ENCODE measurements at regions not wholly inside any gene's neighbourhood (a gene's known extent, or its start where the extent isn't known, plus 50 kb on each side); places are given as distances from the start of the nearest gene placed in this dataset.

- Mint-ChIP-seq H3K4me3 (no peak overlapping the region), H3K27ac (no peak overlapping the region), H3K4me1 (no peaks in the 10 kb centered on the region), H3K9me3 (ENCODE audit: insufficient read depth) (no peaks in the 10 kb centered on the region), H3K27me3 (peaks cover 6% of the 10 kb centered on the region)
- Histone ChIP-seq H3K79me2 (ENCODE audit: control insufficient read depth, insufficient read depth, low read length) (no peaks in the 10 kb centered on the region), H3K36me3 (replicated peaks in 1 of 2; ENCODE audit: control extremely low read depth in 1 of 2, control insufficient read depth in 1 of 2, extremely low read depth in 1 of 2, insufficient read depth in 2 of 2, low read length in 1 of 2) (no peaks in the 10 kb centered on the region), H3K27me3 (replicated peaks in 1 of 4; ENCODE audit: control extremely low read depth in 1 of 4, control insufficient read depth in 3 of 4, insufficient read depth in 4 of 4, low read length in 3 of 4) (no peaks in the 10 kb centered on the region), H3K27ac (ENCODE audit: low read length in 2 of 2) (no peak overlapping the region), H3K9me3 (ENCODE audit: control extremely low read depth in 1 of 3, control insufficient read depth in 2 of 3, insufficient read depth in 1 of 3, low read length in 2 of 3) (no peaks in the 10 kb centered on the region), H3K9ac (ENCODE audit: low read length) (no peak overlapping the region), H3K4me3 (ENCODE audit: control extremely low read depth in 1 of 5, extremely low read depth in 1 of 5, insufficient read depth in 1 of 5, low read depth in 2 of 5, low read length in 4 of 5) (no peak overlapping the region), H2AFZ (ENCODE audit: insufficient read depth, low read depth, low read length, poor library complexity, severe bottlenecking) (no peak overlapping the region), H3K4me1 (ENCODE audit: control insufficient read depth in 2 of 2, insufficient read depth in 2 of 2, low read length in 2 of 2) (no peaks in the 10 kb centered on the region), H4K20me1 (ENCODE audit: control insufficient read depth, insufficient read depth, low read length, poor library complexity, severe bottlenecking) (no peaks in the 10 kb centered on the region), H3K4me2 (replicated peaks; ENCODE audit: low read depth, low read length, poor library complexity, severe bottlenecking) (no peak overlapping the region)
- POLR2A ChIA-PET = no interaction called here
- intact Hi-C loops (cut with micrococcal nuclease) = no loop called here
- no peak for TF ChIP-seq CTCF (IDR thresholded peaks at IDR 0.05)
- no peak for TF ChIP-seq EZH2 (IDR thresholded peaks at IDR 0.05; ENCODE audit: borderline replicate concordance, insufficient read depth, low read depth, low read length, poor library complexity, severe bottlenecking)
- WGBS (ENCODE audit: insufficient coverage) = 90% methylated on average over 6 of the region's 11 CpGs
- CTCF ChIA-PET = interaction anchor here (0.7 kb wide), 2 partner anchors 114 to 125 kb away, joined by 3 read pairs; no protein-coding TSS in a partner anchor
- ATAC-seq (ENCODE audit: low read depth) (no peak), DNase-seq (no peak)
These were observed 143.3 kb upstream of the PREP start for GRCh38 chr6:105545947-105546731.

GRCh38 chr6:105545228-105545920, 142.5 kb upstream of the PREP start:
- ATAC-seq (ENCODE audit: low read depth) = no peak

More at GRCh38 chr6:105545228-105545920, 142.5 kb upstream of the PREP start:
- no peaks in the 10 kb centered on the region for H3K4me1 Mint-ChIP-seq
- Histone ChIP-seq H3K36me3 (replicated peaks in 1 of 2; ENCODE audit: control extremely low read depth in 1 of 2, control insufficient read depth in 1 of 2, extremely low read depth in 1 of 2, insufficient read depth in 2 of 2, low read length in 1 of 2) (no peaks in the 10 kb centered on the region), H3K9ac (ENCODE audit: low read length) (no peak overlapping the region), H3K79me2 (ENCODE audit: control insufficient read depth, insufficient read depth, low read length) (no peaks in the 10 kb centered on the region), H4K20me1 (ENCODE audit: control insufficient read depth, insufficient read depth, low read length, poor library complexity, severe bottlenecking) (no peaks in the 10 kb centered on the region), H2AFZ (ENCODE audit: insufficient read depth, low read depth, low read length, poor library complexity, severe bottlenecking) (no peak overlapping the region), H3K27ac (ENCODE audit: low read length in 2 of 2) (no peak overlapping the region), H3K4me3 (ENCODE audit: control extremely low read depth in 1 of 5, extremely low read depth in 1 of 5, insufficient read depth in 1 of 5, low read depth in 2 of 5, low read length in 4 of 5) (no peak overlapping the region), H3K4me1 (ENCODE audit: control insufficient read depth in 2 of 2, insufficient read depth in 2 of 2, low read length in 2 of 2) (no peaks in the 10 kb centered on the region), H3K9me3 (ENCODE audit: control extremely low read depth in 1 of 3, control insufficient read depth in 2 of 3, insufficient read depth in 1 of 3, low read length in 2 of 3) (no peaks in the 10 kb centered on the region), H3K4me2 (replicated peaks; ENCODE audit: low read depth, low read length, poor library complexity, severe bottlenecking) (no peak overlapping the region), H3K27me3 (replicated peaks in 1 of 4; ENCODE audit: control extremely low read depth in 1 of 4, control insufficient read depth in 3 of 4, insufficient read depth in 4 of 4, low read length in 3 of 4) (no peaks in the 10 kb centered on the region)
- no peak overlapping the region for H3K4me3 Mint-ChIP-seq
- no peak overlapping the region for H3K27ac Mint-ChIP-seq
- DNase-seq = no peak
- ChIA-PET POLR2A (no interaction called here), CTCF (interaction anchor here (0.7 kb wide), 2 partner anchors 114 to 126 kb away, joined by 3 read pairs; no protein-coding TSS in a partner anchor)
- H3K9me3 Mint-ChIP-seq (ENCODE audit: insufficient read depth) = no peaks in the 10 kb centered on the region
- intact Hi-C loops (cut with micrococcal nuclease) = no loop called here
- peaks cover 6% of the 10 kb centered on the region for H3K27me3 Mint-ChIP-seq
- 60% methylated on average over 1 of the region's 4 CpGs for WGBS (ENCODE audit: insufficient coverage)
- no peak for TF ChIP-seq EZH2 (IDR thresholded peaks at IDR 0.05; ENCODE audit: borderline replicate concordance, insufficient read depth, low read depth, low read length, poor library complexity, severe bottlenecking)
- no peak for TF ChIP-seq CTCF (IDR thresholded peaks at IDR 0.05)
